Stromal cell of bone marrow (primary cell): ENCODE measurements at regions not wholly inside any gene's neighbourhood (a gene's known extent, or its start where the extent isn't known, plus 50 kb on each side); places are given as distances from the start of the nearest gene placed in this dataset.

Experiments used
- DNase-seq: peaks from one replicate; pipeline ENCODE4 v3.0.0-alpha.2; 2012; ENCODE audit warnings: low read depth

DNA sequence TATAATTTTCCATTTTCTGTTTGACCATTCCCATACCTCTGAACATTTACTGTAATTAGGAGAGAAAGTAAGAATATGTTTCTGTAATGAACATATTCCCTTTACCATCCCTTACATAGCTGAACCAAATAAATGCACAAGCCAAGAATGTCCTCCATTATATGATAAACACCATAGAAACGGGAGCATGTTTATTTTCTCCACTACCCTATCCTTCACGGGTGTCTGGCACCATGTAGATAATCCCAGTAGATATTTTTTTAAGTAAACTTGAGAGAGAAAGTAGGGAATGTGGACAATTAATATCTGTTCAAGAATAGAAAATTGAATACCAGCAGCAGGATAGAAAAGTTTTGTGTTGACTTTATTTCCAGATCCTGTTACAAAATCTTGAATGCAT, 928.4 kb downstream of the EFNB2 start:
- no peak for DNase-seq

DNA sequence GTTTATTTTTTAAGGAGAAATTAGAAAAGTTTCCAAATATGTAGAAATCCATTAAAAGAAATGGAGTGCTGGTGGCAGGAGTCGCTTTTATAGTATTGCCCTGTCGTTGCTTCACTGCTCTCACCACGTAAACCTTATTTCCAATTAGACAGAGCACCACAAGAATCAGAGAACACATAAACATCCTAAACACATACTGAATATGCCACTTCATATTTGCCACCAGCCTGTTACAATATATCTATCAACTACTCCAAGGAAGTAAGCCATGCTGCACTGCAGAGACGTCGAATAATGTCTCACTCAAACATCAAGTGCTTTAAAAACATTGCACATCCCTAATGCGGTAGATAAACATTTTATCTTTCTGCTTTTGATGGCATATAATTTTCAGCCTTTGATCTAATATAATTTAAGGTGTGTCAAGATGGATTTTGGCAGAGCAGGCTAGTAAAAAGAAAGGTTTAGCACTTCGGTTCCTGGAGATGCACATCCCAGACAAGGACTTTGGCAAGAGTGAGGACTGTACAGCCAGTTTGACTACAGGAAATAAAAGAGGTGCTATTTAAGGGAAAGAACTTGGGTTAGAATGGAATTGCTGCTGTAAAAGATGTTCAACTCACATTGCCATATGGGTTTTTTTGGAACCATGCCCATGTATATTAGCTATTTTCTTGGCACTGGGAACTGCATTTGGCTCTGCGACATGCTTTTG, 932.3 kb downstream of the EFNB2 start:
- no peak for DNase-seq

DNA sequence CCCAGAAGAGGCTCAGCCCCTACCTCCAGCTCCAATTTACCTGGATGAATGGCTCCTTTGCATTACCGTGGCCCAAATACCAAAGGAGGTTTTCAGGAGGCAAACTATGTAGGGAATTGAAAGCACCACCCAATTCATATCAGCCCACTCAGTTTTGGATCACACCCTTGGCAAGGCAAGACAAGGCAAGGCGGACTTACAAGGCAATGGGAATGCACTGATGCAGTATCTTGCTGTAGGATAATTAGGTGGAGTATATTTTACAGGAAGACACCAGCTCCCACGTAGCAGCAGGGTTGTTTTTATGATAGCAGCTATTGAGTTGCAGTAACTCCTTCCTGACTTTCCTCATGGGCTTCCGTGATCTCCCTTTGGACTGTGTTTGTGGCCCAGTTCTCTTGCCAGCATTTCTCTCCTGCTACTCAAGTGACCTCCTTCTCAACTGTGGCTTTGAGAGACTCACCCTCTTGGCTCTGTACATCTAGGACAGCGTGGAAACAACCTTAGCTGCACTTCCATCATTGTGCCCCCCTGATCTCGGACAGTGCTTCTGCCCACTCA, 935.9 kb downstream of the EFNB2 start:
- no peak for DNase-seq

DNA sequence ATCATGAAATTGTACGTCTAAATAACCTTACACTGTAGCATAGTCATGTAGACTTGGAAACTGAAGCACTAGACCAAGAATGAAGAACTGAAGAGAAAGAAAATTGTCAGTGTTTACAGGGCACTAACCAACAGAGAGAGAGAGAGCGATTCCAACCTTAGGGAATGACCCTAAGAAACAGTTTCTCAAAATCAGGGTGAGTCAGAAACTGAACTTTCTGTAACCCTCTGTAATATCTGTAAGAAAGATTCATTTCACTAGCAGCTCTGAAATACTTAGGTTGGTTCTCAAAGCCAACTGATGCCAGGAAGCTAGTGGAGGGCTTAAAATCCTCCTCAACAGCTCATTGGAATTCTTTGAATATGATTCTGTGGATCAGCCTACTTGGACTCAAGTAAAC, 936.9 kb downstream of the EFNB2 start:
- DNase-seq, result peak; percentile 76

DNA sequence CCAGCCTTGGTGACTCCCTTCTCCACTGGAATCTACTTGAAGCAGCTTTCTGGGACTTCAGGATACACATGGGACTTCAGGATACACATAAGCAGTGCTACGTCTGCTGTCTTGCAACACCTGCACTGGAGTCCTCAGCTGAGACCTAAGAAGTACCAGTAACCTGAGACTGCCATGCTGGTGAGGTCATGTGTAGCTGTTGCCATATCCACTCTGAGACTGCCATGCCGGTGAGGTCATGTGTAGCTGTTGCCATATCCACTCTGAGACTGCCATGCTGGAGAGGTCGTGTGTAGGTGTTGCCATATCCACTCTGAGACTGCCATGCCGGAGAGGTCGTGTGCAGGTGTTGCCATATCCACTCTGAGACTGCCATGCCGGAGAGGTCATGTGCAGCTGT, 937.9 kb downstream of the EFNB2 start:
- no peak for DNase-seq

DNA sequence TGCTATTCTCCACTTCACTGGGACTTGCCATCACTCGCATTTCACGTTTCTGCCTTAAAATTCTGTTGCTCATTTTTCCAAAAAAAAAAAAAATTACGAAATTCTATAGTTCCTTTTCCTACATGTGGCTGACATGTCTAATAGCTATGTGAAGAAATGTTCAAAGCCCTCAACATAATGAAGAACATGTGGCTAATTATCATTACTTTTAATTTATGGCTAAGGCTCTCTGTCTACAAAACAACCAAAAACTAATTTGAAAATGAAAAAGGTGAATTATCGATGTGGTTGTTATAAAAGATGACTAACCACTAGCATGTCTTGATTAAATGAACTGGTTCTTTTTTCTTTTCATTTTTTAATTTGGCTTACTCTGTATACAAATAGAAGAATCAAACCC, 940.0 kb downstream of the EFNB2 start:
- DNase-seq, result no peak

DNA sequence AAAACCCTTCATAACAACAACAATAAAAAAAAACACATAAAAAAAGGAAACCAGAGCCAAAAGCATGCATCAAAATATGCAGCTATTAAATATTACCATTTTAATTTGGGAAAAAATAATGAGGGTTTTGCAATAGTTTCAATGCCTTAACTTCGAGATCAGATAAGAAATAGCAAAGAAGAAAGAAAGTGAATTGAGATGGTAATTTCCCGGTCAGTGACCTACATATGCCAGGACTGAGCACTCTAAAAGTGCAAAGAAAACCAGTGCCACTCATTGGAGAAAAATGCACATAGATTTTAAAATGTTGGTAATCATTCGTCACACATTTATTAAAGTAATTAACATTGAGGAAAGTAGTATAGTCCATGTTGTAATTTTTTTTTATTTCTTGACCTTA, 944.2 kb downstream of the EFNB2 start:
- no peak for DNase-seq

DNA sequence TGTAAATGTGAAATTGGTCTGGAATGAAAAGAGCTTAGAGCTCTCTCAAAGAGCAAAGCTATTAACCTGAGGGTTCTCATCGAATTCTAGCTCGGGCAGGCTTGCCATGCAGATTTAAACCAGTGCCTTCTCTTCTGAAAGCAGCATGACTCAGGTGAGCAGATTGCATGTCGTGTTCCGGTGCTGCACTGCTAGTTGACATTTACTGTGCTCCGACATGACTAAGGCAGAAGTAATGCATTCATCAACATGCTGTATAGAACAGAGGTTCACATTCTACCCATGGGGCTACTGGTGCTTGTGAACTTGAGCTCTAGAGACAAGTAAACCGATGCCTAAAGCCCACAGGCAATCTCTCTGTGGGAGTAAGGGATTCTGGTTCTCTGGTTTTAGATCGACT, 947.7 kb downstream of the EFNB2 start:
- no peak for DNase-seq

DNA sequence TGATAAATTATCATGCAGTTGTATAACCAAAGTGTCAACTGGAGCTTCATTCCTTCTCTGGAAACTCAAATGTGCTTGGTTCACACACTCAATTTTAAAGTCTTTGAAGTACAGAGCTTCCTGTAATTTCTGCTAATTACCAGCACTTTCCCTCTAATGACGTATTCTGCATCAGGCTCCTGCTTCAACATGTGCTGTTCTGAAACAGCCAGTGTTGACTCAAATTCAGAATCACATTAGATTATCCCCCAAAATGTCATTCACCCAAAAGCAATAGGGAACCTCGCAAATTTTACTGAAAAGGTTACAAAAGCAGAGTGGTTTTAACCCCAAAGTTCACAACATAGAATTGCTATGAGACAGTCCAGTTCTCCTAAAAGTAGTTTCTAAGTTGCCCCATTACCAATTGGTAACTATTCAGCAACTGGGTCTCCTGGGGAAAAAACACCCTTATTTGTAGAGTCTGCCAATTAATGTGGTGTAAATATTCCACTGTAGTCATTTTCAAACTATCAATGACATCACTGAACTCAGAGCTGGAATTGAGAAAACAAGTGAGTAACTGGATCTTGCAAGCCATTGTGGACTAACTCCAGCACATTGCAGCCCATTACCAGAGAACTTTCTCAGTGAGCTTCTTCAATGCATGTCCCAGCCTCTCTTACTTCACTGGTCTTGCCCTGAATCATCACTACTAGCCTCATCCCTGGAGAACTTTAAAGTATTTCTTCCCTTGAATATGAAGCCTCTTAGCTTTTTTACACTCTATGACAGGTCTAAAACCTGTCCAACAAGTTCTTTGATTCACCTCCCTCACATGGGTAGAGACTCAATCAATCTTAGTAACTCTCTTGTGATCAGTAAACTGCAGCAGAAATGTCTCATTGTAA, 955.4 kb downstream of the EFNB2 start:
- DNase-seq, result peak; percentile 9

DNA sequence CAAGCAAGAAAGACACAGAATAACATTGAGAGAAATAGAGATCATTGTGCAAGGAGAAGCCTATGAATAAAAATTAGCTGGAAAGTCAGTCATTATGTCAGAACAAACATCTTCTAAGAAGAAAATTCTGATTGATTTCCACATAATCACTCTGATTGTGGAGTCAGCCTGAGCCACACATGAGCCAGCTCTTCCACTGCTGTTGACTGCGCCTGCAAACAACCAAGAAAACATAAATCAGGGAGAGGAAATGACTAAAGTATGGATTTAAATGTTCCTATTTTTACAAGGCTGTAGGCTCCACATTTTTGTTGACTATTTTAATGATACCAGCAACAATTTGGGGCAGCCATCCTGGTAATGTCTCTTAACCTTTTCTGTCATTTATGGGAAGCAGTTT, 962.3 kb downstream of the EFNB2 start:
- DNase-seq, result peak; percentile 10

DNA sequence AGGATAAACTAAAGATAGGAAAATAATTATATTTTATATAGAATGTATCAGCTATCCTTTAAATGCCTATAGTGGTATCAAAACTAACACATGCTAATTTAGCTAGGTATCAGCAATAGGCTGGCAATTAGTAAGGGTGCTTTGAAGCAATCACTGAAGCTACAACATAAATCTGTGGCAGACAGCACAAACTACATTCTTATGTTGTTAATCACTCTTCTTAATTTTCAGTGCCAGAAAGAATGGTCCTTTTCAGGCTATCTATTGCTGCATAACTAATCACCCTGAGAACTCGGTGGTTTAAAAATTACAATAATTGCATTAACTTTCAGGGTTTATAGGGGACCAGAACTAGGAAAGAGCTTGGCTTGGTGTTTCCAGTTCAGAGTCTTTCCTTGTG, 963.1 kb downstream of the EFNB2 start:
- no peak for DNase-seq

DNA sequence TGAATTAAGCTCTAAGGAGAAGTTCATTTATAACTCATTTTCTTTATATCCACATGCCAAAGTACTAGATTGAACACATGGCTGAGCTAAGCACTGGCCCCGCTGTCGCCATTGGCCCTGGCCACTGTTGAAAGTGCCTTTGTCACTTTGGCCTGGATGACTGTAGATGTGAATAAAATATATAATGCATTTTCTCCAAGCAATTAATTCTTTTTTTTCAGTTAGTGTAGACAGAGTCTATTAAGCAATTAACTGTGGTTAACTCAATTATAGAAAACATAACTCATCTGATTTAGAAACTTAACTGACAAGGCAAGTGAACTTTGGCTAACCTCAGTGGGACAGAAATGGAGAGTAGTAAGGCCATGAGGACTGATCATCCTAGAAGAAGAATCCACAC, 965.6 kb downstream of the EFNB2 start:
- no peak for DNase-seq

DNA sequence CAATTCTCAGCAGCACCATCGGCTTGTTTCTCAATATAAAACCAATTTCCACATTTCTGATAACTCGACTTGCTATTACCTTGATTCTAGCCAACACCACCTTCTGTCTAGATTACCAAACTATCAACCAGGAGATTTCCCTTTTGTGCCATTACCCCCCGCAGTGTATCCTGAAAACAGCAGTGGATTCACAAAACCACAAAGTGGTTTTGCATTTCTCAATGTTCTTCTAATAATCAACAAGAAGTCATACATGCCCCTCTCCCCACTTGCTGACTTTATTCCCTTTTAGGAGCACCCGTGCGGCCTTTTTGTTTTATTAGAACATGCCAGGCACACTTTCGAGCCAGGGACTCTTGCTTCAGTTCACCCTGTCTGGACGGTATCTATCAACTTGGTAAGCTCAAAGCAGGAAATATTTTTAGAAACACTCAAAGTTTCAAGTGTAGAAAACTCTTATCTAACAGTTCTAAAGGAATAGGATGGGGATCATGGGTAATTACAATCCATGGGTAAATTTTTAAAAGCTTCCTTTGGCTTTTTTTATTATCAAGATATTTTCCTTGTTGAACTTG, 967.4 kb downstream of the EFNB2 start:
- no peak for DNase-seq

DNA sequence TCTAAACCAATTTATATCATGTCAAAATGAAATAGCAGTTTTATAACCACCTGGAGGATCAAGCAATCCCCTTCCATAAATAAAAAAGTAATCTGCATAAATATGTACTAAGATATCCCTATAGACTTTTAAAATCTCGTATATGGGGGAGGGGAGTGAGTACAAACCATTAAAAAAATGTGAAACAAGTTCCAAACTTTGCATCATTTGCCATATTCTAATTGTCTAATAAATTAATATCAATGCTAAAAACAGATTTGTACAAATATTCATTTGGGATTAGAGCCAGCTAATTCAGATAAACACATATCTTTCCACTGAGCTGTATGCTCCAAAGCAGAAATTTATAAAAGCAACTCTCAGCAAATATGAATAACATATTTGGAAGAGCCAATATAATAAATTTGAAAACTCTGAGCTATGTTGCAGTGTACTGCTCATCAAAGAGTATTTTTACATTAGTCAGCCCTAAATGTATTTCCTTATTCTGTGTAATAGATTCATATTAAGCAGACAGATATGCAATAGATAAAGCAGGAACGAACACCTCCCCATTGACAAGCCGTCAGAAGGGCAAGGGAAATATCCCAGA, 970.2 kb downstream of the EFNB2 start:
- DNase-seq, result no peak

DNA sequence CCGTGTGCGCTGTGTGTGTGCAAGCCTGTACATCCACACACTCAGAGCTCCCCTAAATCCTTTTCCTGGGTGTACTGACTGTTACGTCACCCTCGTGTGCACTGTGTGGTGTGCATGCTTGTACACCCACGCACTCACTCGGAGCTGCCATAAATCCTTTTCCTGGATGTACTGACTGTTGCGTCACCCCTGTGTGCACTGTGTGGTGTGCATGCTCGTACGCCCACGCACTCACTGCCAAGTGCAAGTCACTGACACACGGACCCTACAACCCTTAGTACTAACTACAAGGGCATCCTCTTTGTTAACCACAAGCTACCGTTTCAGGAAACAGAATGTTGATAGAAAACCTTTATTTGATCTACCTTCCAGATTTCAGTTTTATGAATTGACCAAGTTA, 983.4 kb downstream of the EFNB2 start:
- no peak for DNase-seq

DNA sequence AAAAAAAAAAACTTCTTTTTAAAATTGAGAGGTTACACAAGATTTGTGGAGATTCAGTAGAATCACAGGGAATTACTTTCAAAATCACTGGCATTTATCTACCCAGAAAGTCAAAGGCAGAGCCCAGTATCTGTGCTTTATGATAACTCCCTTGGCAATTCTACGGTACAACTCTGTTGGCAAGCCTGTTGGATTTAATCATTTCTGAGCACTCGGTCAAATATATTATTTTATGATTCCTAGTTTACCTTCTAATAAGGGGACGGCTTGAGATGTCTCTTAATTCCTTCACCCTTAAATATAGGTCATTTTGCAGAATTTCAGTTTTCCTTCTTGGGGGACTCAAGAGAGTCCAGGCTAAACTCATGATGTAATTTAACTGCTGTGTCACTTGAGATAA, 987.6 kb downstream of the EFNB2 start:
- no peak for DNase-seq

DNA sequence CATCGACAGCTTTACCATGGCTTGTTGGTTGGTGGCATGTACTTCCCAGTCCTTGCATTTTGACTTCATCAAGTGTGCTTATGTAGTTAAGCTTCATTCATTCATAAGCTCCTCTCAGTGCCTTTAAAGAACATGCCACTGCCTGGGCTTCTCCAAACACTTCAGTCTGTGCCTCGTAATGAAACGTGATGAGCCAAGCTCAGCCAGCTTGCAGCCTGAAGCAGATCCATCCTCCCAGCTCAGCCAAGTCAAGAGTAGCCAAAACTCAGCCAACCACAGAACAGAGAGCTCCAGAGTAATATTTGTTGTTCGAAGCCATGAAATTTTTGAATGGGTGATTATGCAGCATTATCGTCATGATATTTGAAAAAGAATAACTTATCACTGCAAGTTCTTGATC, 989.7 kb downstream of the EFNB2 start:
- no peak for DNase-seq

DNA sequence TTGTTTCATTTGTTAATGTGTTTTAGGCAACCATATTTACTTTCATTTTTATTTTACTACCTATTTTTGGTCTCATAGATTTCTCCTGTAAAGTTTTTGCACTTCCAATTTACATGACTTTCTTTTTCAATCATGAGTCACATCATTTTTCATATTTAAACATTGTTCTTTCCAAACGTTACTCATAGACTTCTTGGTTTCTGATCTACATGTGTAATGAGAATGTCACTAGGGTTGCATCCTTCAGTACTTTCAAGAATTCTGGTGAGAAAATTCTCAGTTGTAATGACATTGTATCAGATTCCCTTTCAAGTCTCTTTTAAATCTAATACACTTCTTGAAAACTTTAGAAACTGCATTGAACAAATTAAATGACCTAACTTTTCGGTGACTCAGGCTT, 991.7 kb downstream of the EFNB2 start:
- peak; percentile 8 for DNase-seq

DNA sequence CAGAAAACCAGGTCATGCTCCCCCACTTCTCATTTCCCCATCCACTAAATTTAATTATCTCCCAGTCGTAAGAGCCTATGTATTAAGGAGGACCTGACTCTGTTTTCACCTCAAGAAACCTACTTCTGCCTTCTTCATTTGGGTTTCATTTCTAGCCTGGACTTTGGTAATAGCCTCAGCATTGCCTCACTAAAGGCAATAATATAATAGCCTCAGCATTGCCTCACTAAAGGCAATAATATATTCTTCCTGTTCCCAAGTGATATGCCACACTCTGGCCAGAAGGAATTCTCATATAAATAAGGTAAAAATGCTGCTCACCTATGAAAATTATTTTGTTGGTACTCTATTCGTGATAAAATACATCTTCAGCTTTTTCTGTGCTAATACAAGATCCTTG, 993.9 kb downstream of the EFNB2 start:
- no peak for DNase-seq

DNA sequence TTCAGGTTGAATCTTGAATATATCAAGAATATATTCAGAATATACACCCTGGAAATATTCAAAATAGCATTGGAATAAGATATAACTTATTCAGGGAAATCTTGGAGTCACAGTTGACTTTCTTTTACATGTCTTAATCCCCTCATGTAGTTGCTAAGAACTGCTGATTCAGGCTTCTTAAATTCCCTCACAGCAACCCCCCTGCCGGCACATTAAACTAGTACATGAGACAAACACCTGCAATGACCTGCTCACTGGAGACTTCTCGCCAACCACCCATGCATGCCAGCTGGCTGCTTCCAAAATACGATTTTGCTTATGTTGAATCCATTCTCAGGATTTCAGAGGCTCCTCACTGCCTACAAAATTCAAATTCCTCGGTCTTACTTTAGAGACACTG, 997.1 kb downstream of the EFNB2 start:
- no peak for DNase-seq

DNA sequence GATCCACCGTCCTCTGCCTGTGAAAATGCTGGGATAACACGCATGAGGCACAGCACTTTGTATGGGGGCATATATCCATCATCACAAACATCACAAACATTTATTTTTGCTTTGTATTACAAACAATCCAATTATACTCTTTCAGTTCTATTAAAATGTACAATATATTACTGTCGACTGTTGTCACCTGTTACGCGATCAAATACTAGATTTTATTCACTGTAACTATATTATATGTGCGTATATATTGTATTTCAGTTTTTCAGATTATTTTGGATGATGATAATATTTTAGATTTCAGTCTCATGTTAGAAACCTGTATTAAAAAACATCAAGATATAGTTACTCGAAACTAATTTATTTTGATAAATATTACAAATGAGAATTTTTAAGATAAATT, 998.3 kb downstream of the EFNB2 start:
- DNase-seq, result no peak

DNA sequence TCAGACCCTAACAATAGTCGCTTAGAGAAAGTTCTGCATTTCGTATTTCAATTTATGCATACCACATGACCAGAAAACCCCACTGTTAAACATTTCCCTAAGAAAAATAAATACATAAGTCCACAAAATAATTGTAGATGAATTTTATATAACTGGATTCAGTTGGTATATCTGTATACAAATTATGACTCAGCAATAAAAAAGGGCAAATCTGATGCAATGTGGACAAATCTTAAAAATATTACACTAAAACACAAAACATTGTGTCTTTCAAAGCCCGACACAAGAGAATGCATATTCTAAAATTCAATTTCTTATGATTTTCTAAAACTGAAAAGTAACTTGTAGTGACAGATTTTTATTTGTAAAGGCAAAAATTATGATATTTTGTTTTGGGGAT, 1005.0 kb downstream of the EFNB2 start:
- no peak for DNase-seq

DNA sequence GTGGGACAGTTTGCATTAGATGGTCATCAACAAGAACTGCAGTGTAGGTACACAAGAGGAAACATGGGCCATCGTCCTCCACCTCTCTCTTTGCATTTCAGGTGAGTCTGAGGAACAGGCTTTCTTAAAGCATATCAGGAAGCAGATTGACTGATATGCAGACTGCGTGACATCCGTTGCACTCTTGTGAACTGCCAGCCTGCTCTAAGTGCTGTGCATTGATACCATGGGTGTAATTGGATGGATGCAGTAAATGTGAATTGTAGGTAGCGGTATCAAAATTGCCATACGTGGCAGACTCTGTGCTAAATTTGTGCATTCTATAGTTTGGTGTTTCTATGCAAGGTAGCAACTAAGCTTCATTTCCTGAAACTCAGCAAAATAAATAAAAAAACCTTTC, 1008.3 kb downstream of the EFNB2 start:
- DNase-seq, result no peak
